Heart left ventricle (tissue), 16 donors: ENCODE measurements at regions not wholly inside any gene's neighbourhood (a gene's known extent, or its start where the extent isn't known, plus 50 kb on each side); places are given as distances from the start of the nearest gene placed in this dataset.

Source experiments
- ATAC-seq, 4 donors: fragments of 200-7000 bp; cut with Tn5 transposase; one replicate each; pipeline ENCODE4 v1.9.1; 2020 to 2022; ENCODE audit warnings: moderate library complexity in 4 of 4, mild to moderate bottlenecking in 3 of 4, moderate number of reproducible peaks in 1 of 4
- DNase-seq, 5 donors: peaks; one replicate each; pipeline ENCODE4 v3.0.0-alpha.2; 2020
- H3K27ac ChIP-seq, 12 donors: fragments of 200-600 bp; sonication (generic) in 4 of 12; one replicate each; pipeline versions ENCODE4 v1.5.0 to v1.8.0; 2016 to 2022; ENCODE audit warnings: mild to moderate bottlenecking in 2 of 12
- H3K27me3 ChIP-seq, 9 donors: fragments of 200-600 bp; sonication (generic) in 2 of 9; one replicate each; pipeline versions ENCODE4 v1.5.1 to v1.8.0; 2016 to 2022; ENCODE audit warnings: mild to moderate bottlenecking in 3 of 9
- H3K36me3 ChIP-seq, 9 donors: fragments of 200-600 bp; sonication (generic) in 2 of 9; one replicate each; pipeline versions ENCODE4 v1.5.0 to v1.8.0; 2018 to 2022; ENCODE audit warnings: mild to moderate bottlenecking in 2 of 9
- H3K4me1 ChIP-seq, 12 donors: fragments of 200-600 bp; sonication (generic) in 4 of 12; one replicate each; pipeline versions ENCODE4 v1.5.0 to v1.8.0; 2016 to 2022; ENCODE audit warnings: mild to moderate bottlenecking in 3 of 12
- H3K4me3 ChIP-seq, 12 donors: fragments of 200-600 bp; sonication (generic) in 4 of 12; one replicate each; pipeline versions ENCODE4 v1.5.0 to v1.8.0; 2017 to 2022; ENCODE audit warnings: mild to moderate bottlenecking in 9 of 12, moderate library complexity in 4 of 12
- H3K9me3 ChIP-seq, 12 donors: fragments of 200-600 bp; sonication (generic) in 4 of 12; one replicate each; pipeline versions ENCODE4 v1.5.0 to v1.8.0; 2016 to 2022; ENCODE audit warnings: mild to moderate bottlenecking in 1 of 12
- POLR2A ChIP-seq, 2 donors: fragments of 450-650 bp; IDR thresholded peaks; one replicate each; pipeline ENCODE4 v1.6.1; 2017; ENCODE audit warnings: antibody characterized with exemption in 2 of 2, mild to moderate bottlenecking in 2 of 2, moderate library complexity in 2 of 2
- WGBS, 4 donors: extraction: QIAGEN DNeasy Blood & Tissue Kit in 2 of 4; methylation state at CpG; one replicate each; pipeline versions ENCODE4 v1.1.5 to v1.1.7; 2013 to 2018; 5-methylcytosine and 5-hydroxymethylcytosine counted together
- intact Hi-C, 10 donors: fragments of 100-400 bp; cut with DNase I; formaldehyde crosslinking; loops; one replicate each; pipeline versions ENCODE4 v1.11.1 to v1.14.2; 2022
- TF ChIP-seq, protein P1 (sequence below), 12 donors: fragments of 200-600 bp; sonication (generic) in 4 of 12; IDR thresholded peaks; one replicate each; pipeline versions ENCODE4 v1.5.0 to v1.8.0; 2018 to 2022; ENCODE audit warnings: antibody characterized with exemption in 12 of 12, mild to moderate bottlenecking in 5 of 12
- donor health status: ischemic (EF 13 %, LVEDD 7.1; RV severe dilation, severe dysfunction).
- donor health status: healthy with polysubstance abuse.
- donor health status: DM: no; HTN: yes; CAD: no.
- donor health status: DM: no; HTN: no; CAD: no.
- donor health status: ischemic (EF 25% LVEDD 6.9; RV normal size, moderate dysfunction).
- donor health status: ischemic (EF 25% LVEDD 5.7; RV mildly dilated, moderate dysfunction).
- donor health status: healthy.
- donor health status: DM: yes; HTN: yes; CAD: no.
- donor health status: ischemic (EF 35%, LVEDD 5.7; RV mildly dilated, moderate dysfunction).
- donor health status: nonischemic (EF 11% LVEDD 7.7; RV severe dilation, severe dysfunction).
- donor health status: DM: yes; HTN: yes; CAD: no.
- donor health status: PGD.
- donor health status: ischemic (EF 29% LVEDD 5.4; RV normal size, mild dysfunction).
- donor health status: nonischemic (EF 23%, LVEDD 6.1; RV moderate dilation, normal function).

DNA sequence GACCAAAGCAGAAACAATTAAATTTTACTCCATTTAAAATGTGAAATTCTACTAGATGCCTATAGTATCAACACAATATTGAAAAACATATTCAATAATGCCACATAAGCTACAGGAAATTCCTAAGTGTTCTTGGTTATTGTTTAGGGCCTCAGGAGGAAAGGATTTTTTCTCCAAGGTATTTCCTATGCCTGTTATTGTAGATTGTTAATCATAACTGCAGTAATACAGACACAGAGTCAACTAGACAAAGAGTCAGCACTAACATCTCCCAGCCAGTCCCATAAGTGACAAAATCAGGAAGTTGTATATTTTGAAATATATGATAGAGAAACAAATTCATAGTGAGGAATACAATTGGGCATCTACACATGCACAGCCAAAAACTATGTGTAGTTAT lies 782.7 kb upstream of the KIF2B start:
- no peak for TF ChIP-seq POLR2A (IDR thresholded peaks at IDR 0.05)
- TF ChIP-seq, protein P1, sequence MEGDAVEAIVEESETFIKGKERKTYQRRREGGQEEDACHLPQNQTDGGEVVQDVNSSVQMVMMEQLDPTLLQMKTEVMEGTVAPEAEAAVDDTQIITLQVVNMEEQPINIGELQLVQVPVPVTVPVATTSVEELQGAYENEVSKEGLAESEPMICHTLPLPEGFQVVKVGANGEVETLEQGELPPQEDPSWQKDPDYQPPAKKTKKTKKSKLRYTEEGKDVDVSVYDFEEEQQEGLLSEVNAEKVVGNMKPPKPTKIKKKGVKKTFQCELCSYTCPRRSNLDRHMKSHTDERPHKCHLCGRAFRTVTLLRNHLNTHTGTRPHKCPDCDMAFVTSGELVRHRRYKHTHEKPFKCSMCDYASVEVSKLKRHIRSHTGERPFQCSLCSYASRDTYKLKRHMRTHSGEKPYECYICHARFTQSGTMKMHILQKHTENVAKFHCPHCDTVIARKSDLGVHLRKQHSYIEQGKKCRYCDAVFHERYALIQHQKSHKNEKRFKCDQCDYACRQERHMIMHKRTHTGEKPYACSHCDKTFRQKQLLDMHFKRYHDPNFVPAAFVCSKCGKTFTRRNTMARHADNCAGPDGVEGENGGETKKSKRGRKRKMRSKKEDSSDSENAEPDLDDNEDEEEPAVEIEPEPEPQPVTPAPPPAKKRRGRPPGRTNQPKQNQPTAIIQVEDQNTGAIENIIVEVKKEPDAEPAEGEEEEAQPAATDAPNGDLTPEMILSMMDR (IDR thresholded peaks at IDR 0.05), result no peak
- Histone ChIP-seq H3K27me3 (no peaks in the 10 kb centered on the region), H3K9me3 (peaks cover 0 to 9% (median 0%) of the 10 kb centered on the region in 12 donors), H3K4me1 (no peaks in the 10 kb centered on the region), H3K27ac (no peak overlapping the region), H3K4me3 (no peak overlapping the region), H3K36me3 (no peaks in the 10 kb centered on the region)
- ATAC-seq (no peak), DNase-seq (no peak)
- intact Hi-C loops, result no loop called here

DNA sequence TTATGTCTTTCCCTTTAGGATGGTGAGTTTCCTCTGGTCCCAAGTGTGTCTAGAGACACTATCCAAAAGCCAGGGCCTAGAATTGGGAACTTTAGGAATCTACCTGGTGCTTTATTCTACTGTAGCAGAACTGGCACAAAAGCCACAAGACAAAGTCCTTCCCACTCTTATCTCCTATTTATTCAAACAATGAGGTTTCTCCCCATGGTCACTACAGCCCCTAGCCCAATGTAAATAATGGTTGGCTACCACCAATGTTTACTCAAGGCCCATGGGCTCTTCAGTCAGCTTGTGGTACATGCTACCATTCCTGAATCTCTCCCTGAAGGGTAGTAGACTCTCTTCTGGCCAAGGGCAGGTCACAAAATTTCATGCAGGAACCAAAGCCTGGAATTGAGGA lies 789.4 kb upstream of the KIF2B start:
- peaks cover 0 to 17% (median 5%) of the 10 kb centered on the region in 12 donors for H3K9me3 ChIP-seq
- no peaks in the 10 kb centered on the region for H3K36me3 ChIP-seq
- DNase-seq (no peak), ATAC-seq (no peak)
- no peak overlapping the region for H3K4me3 ChIP-seq
- H3K27ac ChIP-seq, result no peak overlapping the region
- TF ChIP-seq POLR2A (IDR thresholded peaks at IDR 0.05), result no peak
- TF ChIP-seq, protein P1 (IDR thresholded peaks at IDR 0.05), result no peak
- no peaks in the 10 kb centered on the region for H3K27me3 ChIP-seq
- H3K4me1 ChIP-seq, result no peaks in the 10 kb centered on the region
- intact Hi-C loops, result no loop called here

DNA sequence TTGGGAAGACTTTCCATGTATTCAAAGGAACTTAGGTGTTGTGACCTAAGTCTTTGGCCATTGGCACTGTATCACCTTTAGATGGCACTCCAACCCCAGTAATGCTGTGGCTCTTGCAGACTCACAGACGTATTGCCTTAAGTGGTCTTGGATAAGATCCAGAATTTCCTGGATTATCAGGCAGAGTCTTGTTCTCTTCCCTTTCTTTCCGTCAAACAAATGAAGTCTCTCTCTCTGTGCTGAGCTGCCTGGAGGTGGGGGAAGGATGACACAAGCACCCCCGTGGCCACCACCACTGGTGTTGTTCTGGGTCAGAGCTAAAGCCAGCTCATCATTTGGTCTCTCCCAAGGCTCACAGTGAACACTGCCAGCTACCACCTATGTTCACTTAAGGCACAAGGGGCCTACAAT lies 789.9 kb upstream of the KIF2B start:
- 4 to 8% (median 6%) methylated on average over 3 of the region's 3 CpGs for WGBS, 4 donors
- DNase-seq, result no peak
- Histone ChIP-seq H3K27me3 (no peaks in the 10 kb centered on the region), H3K27ac (no peak overlapping the region), H3K36me3 (no peaks in the 10 kb centered on the region), H3K4me3 (no peak overlapping the region), H3K4me1 (no peaks in the 10 kb centered on the region), H3K9me3 (peaks cover 0 to 17% (median 5%) of the 10 kb centered on the region in 12 donors)
- no peak for ATAC-seq
- no peak for TF ChIP-seq POLR2A (IDR thresholded peaks at IDR 0.05)
- TF ChIP-seq, protein P1 (IDR thresholded peaks at IDR 0.05), result peak in 4 of 12 donors; percentile 21 to 35 (median 22)
- intact Hi-C loops, result no loop called here

DNA sequence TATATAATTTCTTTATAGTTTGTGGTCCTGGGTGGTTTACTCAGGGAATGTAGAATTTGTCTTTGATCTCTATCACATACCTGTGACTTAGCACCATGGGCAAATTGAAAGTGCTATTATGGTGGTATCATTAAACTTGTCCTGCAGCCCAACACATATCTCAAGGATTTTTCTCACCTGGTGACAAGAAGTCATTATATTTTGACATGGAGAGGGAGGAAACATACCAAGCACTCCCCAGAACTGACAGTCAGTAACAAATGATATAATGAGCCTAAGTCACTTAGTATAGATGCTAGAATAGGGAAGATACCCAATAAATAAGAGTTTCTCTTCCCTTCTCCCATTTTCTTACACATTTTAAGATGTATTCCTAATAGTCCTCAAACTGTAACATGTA lies 805.5 kb upstream of the KIF2B start:
- no peak overlapping the region for H3K4me3 ChIP-seq
- no peaks in the 10 kb centered on the region for H3K27me3 ChIP-seq
- no peaks in the 10 kb centered on the region for H3K9me3 ChIP-seq
- H3K27ac ChIP-seq, result no peak overlapping the region
- H3K4me1 ChIP-seq, result no peaks in the 10 kb centered on the region
- DNase-seq (no peak), ATAC-seq (no peak)
- H3K36me3 ChIP-seq, result no peaks in the 10 kb centered on the region
- TF ChIP-seq, protein P1 (IDR thresholded peaks at IDR 0.05), result no peak
- TF ChIP-seq POLR2A (IDR thresholded peaks at IDR 0.05), result no peak
- intact Hi-C loops, result no loop called here
